Liver (tissue), 3 donors: ENCODE measurements at regions not wholly inside any gene's neighbourhood (a gene's known extent, or its start where the extent isn't known, plus 50 kb on each side); places are given as distances from the start of the nearest gene placed in this dataset.

ENCODE experiments used
- FOXA1 ChIP-seq: IDR thresholded peaks from 2 replicates; pipeline ENCODE4 v1.6.1; 2016; ENCODE audit warnings: antibody characterized with exemption
- GABPA ChIP-seq, 2 donors: IDR thresholded peaks in 1 of 2; conservative IDR thresholded peaks in 1 of 2; 2 replicates each; pipeline ENCODE4 v1.6.1; 2016; ENCODE audit warnings: antibody characterized with exemption in 2 of 2, mild to moderate bottlenecking in 1 of 2, moderate library complexity in 1 of 2
- HNF4G ChIP-seq: IDR thresholded peaks from 2 replicates; pipeline ENCODE4 v1.6.1; 2016; ENCODE audit warnings: antibody characterized with exemption
- RAD21 ChIP-seq, 2 donors: IDR thresholded peaks; 2 replicates each; pipeline ENCODE4 v1.6.1; 2016; ENCODE audit warnings: antibody characterized with exemption in 2 of 2, mild to moderate bottlenecking in 2 of 2
- RXRA ChIP-seq, 2 donors: IDR thresholded peaks; 2 replicates each; pipeline ENCODE4 v1.6.1; 2017 to 2018; ENCODE audit warnings: antibody characterized with exemption in 2 of 2, mild to moderate bottlenecking in 1 of 2
- SP1 ChIP-seq: IDR thresholded peaks from 2 replicates; pipeline ENCODE4 v1.6.1; 2018; ENCODE audit warnings: antibody characterized with exemption, mild to moderate bottlenecking
- TAF1 ChIP-seq: conservative IDR thresholded peaks from 2 replicates; pipeline ENCODE4 v1.6.1; 2016; ENCODE audit warnings: antibody characterized with exemption, mild to moderate bottlenecking
- YY1 ChIP-seq: IDR thresholded peaks from 2 replicates; pipeline ENCODE4 v1.6.1; 2016; ENCODE audit warnings: antibody characterized with exemption, mild to moderate bottlenecking
- TF ChIP-seq, protein P1 (sequence below): fragments of 150-350 bp; IDR thresholded peaks from 2 replicates; pipeline ENCODE4 v1.5.1; 2017; ENCODE audit warnings: improper control_type of control experiment, low read depth, low read length; ENCODE audit not compliant: missing input control
- TF ChIP-seq, protein P2 (sequence below): IDR thresholded peaks from 2 replicates; pipeline ENCODE4 v1.6.1; 2016; ENCODE audit warnings: antibody characterized with exemption
- TF ChIP-seq, protein P3 (sequence below): IDR thresholded peaks from 2 replicates; pipeline ENCODE4 v1.6.1; 2016; ENCODE audit warnings: antibody characterized with exemption
- donor health status: healthy.
- donor health status: healthy.

- TF ChIP-seq, protein P1, sequence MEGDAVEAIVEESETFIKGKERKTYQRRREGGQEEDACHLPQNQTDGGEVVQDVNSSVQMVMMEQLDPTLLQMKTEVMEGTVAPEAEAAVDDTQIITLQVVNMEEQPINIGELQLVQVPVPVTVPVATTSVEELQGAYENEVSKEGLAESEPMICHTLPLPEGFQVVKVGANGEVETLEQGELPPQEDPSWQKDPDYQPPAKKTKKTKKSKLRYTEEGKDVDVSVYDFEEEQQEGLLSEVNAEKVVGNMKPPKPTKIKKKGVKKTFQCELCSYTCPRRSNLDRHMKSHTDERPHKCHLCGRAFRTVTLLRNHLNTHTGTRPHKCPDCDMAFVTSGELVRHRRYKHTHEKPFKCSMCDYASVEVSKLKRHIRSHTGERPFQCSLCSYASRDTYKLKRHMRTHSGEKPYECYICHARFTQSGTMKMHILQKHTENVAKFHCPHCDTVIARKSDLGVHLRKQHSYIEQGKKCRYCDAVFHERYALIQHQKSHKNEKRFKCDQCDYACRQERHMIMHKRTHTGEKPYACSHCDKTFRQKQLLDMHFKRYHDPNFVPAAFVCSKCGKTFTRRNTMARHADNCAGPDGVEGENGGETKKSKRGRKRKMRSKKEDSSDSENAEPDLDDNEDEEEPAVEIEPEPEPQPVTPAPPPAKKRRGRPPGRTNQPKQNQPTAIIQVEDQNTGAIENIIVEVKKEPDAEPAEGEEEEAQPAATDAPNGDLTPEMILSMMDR = no peak
- TF ChIP-seq SP1 (no peak), YY1 (no peak), RAD21 (IDR thresholded peaks at IDR 0.05) (no peak), RXRA (IDR thresholded peaks at IDR 0.05) (no peak), GABPA (IDR thresholded peaks at IDR 0.05 in 1 of 2, conservative IDR thresholded peaks at IDR 0.05 in 1 of 2) (no peak), TAF1 (no peak), FOXA1 (no peak), HNF4G (no peak)
- TF ChIP-seq, protein P2, sequence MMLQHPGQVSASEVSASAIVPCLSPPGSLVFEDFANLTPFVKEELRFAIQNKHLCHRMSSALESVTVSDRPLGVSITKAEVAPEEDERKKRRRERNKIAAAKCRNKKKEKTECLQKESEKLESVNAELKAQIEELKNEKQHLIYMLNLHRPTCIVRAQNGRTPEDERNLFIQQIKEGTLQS = no peak
- TF ChIP-seq, protein P3, sequence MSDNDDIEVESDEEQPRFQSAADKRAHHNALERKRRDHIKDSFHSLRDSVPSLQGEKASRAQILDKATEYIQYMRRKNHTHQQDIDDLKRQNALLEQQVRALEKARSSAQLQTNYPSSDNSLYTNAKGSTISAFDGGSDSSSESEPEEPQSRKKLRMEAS = no peak
Observed at GRCh38 chr6:90424580-90424979, 127.9 kb upstream of the BACH2 start.
